ENCODE measurements at regions not wholly inside any gene's neighbourhood (a gene's known extent, or its start where the extent isn't known, plus 50 kb on each side); places are given as distances from the start of the nearest gene placed in this dataset.
"Not testable (repeated sequence)": the region's sequence is repeated elsewhere in the genome, so short reads cannot be mapped to it uniquely, and the experiment has no call there.

DNA sequence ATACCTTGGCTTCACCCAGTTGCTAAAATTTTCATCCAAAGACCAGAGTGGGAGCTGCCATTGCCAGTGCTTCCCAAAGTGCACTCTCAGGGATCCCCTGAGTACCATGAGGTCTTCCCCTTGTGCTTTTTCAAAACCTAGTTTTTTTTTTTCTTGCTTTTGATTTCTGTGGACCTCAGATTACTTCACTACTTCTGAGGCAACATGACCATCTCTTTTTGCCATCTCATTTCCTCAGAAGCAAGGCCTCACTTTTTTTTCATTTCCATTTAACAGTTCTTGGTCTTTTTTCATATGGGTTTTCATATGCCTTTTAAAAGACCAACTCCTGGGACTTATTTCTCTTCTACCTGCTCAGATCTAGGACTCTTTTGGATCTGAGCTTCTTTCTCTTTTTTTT lies 64.1 kb upstream of the MMS22L start:
- DNase-seq (ENCODE audit: low read depth in 2 of 2), result no peak

DNA sequence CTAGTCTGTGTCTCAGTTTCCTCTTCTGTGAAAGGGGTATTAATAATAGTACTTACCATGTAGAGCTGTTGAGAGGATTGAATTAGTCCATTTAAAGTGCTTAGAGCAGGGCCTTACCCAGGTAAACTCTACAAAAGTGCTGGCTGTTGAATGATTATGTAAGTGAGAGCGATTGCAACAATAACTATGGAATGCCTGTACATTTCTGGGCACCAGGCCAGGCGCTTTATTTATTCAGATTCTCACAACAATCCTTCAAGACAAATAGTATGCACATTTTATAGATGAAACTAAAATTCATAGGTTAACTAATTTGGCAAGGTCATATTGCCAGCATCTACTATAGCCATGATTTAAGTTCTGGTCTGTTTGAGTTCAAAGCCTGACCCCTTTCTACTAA lies 78.3 kb upstream of the MMS22L start:
- no peak for DNase-seq (ENCODE audit: low read depth in 2 of 2)

DNA sequence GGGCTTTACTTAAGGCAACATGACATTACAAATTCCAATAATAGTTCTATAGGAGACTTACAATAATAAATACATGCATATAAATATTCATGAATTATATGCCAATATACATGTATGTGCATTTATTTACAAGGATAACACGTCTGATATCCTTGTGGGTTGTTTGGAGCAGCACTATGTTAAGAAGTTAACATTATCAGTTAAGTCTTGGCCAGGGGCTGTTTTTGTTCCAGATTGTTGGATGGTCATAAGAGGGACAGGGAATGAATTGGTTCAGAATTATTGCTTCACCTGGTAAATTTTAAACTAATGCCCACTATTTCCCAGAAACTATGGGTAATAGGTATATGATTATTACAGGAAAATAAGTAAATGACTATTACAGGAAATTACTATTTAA lies 81.3 kb upstream of the MMS22L start:
- no peak for DNase-seq (ENCODE audit: low read depth in 2 of 2)

DNA sequence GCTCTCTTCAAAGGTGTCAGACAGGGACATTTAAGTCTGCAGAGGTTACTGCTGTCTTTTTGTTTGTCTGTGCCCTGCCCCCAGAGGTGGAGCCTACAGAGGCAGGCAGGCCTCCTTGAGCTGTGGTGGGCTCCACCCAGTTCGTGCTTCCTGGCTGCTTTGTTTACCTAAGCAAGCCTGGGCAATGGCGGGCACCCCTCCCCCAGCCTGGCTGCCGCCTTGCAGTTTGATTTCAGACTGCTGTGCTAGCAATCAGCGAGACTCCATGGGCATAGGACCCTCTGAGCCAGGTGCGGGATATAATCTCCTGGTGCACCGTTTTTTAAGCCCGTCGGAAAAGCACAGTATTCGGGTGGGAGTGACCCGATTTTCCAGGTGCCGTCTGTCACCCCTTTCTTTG lies 99.1 kb upstream of the MMS22L start:
- not testable (repeated sequence) for DNase-seq (ENCODE audit: low read depth in 2 of 2)

DNA sequence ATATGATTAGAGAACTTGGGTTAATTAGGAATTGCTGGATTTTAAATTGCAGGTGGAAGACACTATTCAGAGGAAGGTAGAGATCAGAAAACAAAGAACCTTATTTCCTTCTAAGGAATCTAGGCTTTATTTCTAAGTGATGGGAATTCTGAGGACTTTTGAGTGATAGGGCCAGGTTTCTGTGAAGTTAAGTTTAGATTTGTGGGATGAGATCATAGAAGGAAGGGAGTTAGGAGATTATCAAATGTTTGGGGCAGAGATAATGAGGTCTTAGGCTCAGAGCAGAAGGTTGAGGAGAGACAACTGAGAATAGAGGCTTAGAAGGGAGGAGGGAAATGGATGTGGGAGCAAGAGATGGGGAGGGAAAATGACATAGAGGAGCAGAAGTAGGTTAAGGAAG lies 109.7 kb upstream of the MMS22L start:
- DNase-seq (ENCODE audit: low read depth in 2 of 2), result no peak

DNA sequence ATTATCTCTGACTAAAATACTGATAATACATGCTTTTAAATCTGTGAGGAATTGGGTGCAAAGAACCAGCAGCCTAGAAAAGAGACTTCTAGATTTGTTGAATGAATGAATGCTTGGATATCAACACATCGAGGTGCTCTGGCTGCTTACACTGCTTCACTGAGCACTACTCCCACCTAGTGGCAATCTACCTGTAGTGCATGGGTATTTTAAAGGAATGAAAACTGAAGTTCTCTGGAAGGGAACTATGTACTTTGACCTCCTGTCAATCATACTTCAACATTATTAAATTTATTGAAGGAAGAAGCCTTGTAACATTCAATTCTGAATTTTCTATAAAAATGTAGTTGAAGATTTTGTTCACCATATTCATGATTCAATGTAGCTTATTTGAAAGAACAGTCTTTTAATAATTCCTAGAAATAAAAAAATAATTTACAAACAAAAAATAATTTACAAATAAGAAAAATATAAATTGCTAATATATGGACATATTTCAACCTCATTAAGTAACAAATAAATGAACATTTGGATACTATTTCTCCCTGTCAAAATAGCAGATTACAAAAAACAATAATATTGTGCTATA lies 111.2 kb upstream of the MMS22L start:
- peak in 1 of 2 donors; percentile 30 for DNase-seq (ENCODE audit: low read depth in 2 of 2)

DNA sequence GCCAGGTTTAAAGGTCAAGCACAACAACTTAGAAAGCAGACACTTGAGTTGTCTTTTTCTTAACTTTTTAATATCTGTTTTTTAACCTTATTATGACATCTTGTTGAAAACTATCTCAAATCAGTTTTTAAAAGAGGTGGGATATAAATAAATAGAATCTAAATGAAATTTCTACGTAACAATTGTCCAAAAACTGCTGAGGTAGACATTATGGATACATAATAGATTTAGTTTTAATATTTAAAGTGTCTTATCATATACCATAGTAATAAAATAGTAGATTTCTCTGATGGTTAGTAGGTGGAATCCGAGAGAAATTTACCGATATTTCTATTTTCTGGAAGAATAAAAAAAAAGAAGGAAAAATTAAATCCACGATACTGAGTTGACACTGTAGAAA lies 113.9 kb upstream of the MMS22L start:
- DNase-seq (ENCODE audit: low read depth in 2 of 2), result no peak

DNA sequence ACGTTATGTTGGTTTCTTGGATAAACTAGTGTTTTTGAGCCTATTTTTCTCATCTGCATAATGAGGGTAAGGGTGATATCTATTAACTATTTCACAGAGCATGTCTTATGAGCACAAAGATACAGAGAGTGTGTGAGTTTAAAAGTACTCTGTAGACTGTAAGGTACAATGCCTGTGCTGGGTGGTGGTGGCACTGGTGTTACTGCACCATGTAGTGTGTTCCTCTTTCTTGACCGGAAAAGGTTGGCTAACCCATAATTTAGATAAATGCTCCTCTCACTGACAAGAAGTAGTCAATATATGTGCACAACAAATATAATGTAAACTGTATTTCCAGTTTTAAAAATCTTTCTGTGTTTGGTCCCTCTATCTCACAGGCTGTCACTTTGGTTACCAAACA lies 116.2 kb upstream of the MMS22L start:
- no peak for DNase-seq (ENCODE audit: low read depth in 2 of 2)

DNA sequence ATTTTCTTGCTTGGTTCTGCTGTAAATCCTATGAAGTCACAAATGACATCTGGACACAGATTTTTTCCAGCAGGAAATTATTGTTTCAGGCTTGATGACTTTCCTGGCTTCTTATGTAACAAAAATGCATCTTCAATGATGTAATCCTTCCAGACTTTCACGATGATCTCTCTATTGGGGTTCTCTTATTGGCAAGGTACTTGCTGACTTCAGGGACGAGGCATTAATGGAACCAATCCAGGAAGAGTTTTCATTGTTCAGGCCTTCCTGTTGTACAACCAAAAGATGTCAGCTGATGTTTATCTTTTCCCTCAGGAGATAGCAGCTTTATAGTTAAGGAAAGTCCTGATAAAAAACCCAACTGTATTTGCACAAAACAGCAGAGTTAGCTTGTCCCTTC lies 118.5 kb upstream of the MMS22L start:
- no peak for DNase-seq (ENCODE audit: low read depth in 2 of 2)

DNA sequence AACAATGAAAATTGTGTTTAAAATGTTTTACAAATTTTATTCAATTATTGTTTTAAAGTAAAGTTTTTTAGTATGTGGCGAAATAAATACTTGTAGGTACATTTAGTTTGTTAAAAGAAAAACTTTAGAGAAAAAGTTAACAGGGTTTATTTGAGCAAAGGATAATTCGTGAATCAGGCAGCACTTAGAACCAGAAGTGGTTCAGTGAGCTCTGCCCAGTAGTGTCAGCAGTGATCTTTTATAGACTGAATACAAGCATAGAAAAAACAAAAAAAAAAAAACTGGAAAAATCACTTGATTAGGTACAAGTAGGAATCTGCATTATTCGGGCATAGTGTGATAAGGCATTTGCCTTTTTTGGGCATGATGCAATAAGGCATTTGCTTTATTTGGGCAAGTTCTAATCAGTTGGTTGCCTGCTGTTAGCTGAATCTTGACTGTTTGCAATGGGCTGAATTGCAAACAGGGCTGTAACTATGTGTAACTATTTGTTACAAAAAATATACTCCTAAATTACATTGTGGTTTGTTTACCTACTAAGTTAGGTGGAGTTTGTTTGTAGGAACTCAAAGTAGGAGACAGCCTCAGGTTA lies 122.9 kb upstream of the MMS22L start:
- DNase-seq (ENCODE audit: low read depth in 2 of 2), result no peak

DNA sequence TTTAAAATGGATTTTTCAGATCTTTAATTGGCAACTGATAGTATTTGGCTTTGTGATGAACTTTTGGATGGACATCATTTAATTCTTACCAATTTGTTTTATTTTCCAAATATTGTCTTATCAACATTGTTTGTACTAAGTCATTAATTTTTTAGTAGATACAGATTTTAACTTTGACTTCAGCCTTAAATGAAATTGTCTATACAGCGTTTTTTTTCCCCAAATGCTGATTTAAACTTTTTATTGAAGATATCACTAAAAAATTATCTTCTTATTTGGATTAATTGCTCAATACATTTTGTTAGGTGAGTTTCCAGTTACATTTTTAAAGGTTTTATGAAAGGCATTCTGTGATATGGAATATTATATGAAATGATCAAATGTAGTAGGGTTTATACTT lies 123.6 kb upstream of the MMS22L start:
- no peak for DNase-seq (ENCODE audit: low read depth in 2 of 2)

DNA sequence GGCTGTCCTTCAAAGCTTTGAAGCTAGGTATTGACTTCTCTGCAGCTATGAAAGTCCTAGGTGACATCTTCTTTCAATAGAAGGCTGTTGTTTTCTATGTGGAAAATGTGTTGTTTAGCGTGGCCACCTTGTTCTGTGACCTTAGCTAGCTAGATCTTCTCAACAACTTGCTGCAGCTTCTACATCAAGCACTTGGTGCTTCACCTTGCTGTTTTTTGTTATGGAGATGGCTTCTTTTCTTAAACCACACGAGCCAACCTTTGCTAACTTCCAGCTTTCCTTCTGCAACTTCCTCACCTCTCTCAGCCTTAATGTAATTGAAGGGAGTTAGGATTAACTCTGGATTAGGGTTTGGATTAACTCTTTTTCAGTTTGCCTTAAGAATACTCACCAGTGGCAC lies 128.6 kb upstream of the MMS22L start:
- DNase-seq (ENCODE audit: low read depth in 2 of 2), result no peak

DNA sequence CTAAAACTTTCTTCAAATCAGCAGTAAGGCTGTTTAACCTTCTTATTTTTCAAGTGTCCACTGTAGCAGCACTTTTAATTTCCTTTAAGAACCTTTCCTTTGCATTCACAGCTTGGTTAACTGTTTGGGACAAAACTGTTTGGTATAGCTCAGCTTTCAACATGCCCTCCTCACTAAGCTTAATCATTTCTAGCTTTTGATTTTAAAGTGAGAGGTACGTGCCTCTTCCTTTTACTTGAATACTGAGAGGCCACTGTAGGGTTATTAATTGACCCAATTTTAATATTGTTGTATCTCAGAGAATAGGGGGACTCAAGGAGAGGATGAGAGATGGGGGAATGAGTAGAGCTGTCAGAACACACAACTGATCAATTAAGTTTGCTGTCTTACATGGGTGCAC lies 129.5 kb upstream of the MMS22L start:
- no peak for DNase-seq (ENCODE audit: low read depth in 2 of 2)

DNA sequence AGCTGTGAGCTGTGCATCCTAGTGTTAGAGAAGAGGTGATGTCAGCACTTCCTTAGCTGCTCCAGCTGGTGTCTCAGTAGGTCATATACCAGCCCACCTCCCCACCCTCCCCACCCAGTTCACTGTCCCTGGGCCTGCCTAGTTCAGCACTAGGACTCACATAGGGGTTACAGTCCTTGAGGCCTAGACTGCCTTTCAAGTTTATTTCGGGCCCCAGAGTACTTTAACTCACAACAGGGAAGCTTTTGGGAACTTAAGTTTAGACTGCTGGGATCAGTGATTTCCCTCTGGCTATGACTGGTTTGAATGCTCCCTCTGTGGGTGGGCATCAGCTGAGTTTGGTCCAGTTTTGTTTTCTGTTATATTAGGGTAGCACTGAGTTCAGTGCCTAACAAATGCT lies 139.2 kb upstream of the MMS22L start:
- DNase-seq (ENCODE audit: low read depth in 2 of 2), result no peak

DNA sequence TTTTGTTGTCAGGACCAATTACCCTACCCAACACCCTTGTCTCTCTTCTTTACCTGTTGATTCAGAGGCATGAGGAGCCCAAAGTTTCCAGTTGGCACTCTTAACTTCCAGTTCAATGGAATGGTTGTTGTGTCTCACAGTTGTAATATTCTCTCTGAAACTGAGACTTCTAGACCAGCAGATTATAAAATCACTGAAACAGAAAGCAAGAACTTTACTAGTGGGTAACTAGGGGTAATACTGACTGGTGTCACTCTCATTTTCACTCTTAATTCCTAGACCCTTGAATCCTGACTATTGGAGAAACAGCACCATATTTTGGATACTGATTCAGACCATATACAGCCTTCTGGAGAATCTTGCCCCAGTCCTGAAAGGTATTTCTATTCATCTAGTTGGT lies 140.2 kb upstream of the MMS22L start:
- no peak for DNase-seq (ENCODE audit: low read depth in 2 of 2)

DNA sequence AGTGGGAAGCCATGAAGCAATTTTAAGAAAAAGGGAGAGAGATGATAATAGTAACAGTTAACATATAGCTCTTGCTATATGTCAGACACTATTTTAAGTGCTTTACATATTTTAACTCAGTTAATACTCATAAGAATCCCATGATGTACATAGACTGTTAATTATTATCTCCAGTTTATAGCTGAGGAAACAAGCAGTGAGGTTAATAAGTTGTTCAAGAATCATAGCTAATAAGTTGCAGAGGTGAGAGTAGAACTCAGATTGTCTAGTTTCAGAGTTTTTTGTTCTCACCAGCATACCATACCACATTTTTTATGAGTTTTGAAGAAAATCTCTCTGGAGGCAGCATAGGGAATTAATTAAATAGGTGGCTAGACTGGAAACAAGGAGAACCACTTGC lies 144.6 kb upstream of the MMS22L start:
- no peak for DNase-seq (ENCODE audit: low read depth in 2 of 2)

DNA sequence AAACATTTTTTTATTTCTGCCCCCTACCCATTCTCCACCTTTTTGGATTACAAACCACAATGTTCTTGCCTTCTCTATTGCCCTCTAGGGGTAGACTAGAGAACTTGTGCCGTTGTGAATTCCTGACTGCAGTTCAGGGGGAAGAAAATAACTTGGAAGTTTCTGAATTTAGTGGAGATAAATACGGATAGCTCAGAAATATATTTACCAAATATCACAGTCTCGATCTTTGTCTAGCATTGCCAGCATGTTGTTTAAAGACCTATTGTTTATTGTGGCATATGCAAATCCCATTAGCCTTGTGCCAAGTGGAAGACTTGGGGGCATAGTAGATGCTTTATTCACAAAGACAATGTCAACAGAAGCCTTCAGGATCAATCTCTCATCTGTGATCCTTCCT lies 154.1 kb upstream of the MMS22L start:
- DNase-seq (ENCODE audit: low read depth in 2 of 2), result no peak

DNA sequence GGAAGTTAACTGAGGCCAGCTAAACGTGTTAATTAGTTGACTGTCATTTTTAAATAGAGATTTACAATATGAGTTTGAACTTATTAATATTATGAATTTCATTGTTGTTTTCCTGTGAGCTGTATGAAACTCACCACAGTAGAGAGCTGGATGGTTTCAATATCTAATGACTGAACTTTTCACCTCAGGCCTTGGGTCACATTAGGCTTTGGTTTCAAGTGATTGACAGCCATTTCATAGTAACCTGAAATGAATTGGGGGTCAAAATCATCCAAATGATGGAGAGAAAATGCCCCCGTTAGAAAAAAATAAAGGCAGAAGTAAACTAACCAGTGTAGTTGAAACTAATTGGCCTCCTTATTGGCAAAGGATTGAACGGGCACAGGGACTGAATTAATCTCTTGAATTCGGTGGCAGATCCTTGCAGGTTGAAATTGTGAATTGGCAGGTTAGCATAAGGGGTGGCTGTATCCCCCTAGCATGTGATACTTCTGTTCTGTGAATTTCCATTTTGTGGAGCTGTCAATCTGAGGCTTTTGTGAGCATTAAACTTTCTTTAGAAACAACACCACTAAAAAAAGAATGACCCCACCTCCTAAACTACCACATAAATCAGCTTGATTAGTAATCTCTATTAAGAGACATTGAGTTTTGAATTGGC lies 155.1 kb upstream of the MMS22L start:
- DNase-seq (ENCODE audit: low read depth in 2 of 2), result no peak

DNA sequence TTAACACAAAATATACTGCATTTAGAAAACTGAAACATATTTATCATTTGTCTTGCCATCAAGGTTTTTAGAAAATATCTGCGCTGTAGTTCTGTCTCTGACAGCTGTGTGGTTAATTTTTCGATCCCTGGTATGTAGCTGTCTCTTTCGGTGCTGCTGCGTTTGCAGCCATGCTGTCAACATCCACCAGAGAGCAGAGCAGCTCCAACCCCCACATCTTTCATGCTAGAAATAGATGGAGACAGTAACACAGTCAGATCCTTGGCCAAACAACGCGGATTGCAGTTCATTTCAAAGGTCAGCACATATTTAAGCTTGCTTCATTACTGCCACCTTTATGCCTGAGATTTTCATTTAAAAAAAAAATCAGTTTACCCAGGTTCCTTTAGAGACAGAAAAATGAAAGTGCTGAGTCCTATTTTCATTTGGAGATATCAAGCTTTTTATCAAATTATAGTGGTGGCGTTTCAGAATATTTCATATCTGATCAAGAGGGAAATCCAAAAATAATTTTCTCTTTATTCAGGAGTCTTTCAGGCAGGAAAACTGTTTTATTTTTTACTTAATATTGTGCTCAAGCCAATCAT lies 157.7 kb upstream of the MMS22L start:
- DNase-seq (ENCODE audit: low read depth in 2 of 2), result no peak

DNA sequence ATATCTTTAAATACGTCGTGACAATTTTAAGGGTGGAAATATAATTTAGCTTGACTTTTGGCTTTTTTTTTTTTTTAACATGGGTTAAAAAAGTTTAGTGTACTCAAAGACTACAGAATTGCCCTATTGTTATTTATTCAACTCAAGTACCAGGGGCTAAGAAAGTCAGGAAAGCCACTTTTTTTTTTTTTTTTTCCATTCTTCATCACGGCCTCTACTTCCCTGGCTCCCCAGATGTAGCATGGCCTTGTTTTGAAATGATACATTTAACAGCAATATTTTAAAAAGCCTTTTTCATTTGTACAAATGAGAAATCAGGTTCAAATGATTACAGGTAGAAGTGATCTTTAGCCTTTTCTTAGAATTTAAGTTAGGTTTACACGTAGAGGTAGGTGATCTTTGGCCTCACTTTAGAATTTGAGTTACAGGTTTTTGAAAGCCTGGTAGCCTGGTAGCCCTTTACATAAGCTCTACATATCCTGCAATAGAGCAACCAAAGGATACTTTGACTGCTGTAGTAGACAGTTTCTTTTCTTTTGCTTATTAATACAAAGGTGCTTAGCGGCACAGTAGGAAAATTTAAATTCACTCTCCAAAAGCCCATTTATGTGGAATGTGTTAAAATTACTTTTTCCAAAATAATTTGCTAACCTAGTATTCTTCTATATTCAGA lies 160.5 kb upstream of the MMS22L start:
- DNase-seq (ENCODE audit: low read depth in 2 of 2), result no peak

DNA sequence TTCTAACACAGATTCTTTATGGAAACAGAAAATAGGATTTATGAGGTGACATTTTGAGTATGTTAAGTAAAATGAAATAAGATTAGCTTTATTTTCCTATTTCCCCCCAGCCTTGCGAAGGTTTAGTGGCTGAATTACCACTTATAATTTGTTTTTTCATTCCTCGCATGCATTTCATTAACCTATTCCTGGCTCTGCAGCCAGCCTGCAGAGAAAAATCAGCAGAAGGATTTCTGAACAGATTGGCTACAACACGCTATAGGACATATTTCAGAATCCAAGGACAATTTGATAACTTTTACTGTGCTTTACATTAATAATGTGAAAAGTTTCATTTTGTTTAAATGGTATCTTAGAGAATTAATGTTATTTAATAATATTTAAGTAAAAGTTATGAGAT lies 162.4 kb upstream of the MMS22L start:
- no peak for DNase-seq (ENCODE audit: low read depth in 2 of 2)

DNA sequence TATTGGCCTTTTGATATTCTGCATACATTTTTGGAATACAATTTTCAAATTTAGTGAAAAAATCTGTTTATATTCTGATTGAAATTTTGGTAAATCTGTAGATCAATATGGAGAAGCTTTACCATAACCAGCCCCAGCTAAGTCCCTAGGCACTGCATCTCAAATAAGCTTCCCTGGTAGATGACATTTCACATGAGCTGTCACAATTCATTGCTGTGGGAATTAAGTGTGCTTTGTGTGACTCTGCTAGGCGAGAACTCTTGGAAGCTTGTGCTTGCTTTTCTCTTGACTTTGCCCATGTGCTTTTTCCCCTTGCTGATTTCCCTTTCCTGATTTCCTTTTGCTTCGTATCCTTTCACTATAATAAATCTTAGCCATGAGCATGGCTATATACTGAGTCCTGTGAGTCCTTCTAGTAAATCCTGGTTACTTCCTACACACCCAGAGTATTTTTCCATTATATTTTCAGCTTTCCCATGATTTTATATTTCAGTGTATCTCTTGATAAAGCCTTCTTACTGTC lies 166.5 kb upstream of the MMS22L start:
- no peak for DNase-seq (ENCODE audit: low read depth in 2 of 2)

DNA sequence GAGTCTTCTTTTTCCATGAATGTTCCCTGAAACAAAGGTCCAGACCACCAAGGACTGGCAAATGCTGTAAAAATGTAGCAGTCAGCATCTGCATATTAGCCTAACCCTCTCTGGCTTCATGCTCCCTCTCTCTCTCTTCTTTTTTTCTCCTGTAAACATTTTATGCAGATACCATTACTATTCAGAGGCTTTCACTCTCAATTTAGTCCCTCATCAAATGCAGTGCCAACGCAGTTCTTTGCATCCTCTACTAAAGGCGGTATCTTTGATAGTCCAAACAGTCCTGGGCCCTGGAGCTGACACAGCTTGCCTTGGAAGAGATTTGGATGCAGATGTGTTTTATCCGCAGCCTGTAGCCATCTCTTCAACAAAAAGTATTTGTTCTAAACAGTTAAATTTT lies 167.1 kb upstream of the MMS22L start:
- no peak for DNase-seq (ENCODE audit: low read depth in 2 of 2)
